ENCODE measurements at regions not wholly inside any gene's neighbourhood (a gene's known extent, or its start where the extent isn't known, plus 50 kb on each side); places are given as distances from the start of the nearest gene placed in this dataset.
A peak's percentile ranks its signal among the peaks of the same experiment; 100 is the strongest.
"Not testable (repeated sequence)": the region's sequence is repeated elsewhere in the genome, so short reads cannot be mapped to it uniquely, and the experiment has no call there.

DNA sequence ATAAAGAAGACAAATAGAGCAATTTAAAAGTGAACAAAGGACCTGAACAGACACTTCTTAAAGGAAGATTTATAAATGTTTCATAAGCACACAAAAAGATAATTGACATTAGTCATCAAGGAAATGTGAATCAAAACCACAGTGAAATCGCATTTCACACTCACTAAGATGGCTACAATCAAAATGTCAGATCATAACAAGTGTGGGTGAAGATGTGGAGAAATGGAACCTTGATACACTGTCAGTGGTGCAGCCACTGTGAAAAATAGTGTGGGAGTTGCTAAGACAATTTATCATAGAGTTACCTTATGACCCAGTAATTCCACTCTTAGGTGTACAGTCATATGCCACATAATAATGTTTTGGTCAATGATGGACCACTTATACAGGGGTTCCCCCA is 54.5 kb upstream of the HTR4 start:
- no peak for DNase-seq

DNA sequence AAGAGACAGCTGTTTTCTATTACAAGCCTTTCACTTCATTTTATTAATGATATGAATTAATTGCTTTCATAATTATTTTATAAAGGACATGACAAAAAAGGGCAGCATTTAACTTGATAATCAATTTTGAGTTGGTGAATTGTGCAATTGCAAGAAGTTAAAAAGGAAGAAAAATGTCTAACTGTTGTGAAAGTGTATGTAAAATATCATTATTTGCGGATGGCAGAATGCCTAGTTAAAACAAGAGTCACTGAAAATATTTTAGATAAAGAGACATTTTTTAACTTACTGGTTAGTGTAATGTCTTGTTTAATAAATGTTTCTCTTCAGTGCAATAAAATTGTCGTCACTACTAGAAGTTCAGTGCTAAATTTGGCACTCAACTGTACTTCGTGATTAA is 57.6 kb upstream of the HTR4 start:
- no peak for DNase-seq

DNA sequence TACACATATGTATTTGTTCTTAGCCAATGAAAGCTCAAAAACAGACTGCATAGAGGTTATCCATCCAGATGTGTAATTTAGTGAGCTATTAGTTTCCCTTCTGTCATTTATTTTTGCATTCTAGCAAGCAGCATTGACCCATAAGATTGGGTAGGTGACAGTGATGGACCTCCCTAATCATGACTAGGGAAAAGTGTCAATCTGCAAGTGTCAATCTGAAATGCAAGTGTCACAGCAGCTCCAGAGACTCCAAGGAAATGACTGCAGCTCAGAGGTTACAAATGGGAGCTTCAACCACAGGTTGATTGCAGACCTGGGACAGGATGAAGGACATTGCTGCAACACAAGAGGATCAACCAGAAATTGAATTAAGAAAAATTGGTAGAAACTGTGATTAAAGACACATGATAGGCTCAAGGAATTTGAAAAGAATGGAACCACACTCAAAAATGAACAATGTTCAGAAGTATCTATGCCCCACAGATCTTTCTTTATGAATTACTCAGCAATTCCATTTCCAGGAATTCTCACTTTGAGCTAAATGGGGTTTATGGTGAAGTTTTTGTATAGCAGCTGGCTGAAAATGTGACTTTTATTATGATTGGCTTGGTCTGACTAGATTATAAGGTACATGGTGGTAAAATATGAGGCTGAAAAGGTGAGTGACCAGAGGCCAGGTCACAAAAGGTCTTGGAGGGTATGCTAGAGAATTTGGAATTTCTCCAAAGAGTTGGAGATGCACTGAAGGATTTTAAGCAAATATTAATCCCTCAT is 59.6 kb upstream of the HTR4 start:
- no peak for DNase-seq

DNA sequence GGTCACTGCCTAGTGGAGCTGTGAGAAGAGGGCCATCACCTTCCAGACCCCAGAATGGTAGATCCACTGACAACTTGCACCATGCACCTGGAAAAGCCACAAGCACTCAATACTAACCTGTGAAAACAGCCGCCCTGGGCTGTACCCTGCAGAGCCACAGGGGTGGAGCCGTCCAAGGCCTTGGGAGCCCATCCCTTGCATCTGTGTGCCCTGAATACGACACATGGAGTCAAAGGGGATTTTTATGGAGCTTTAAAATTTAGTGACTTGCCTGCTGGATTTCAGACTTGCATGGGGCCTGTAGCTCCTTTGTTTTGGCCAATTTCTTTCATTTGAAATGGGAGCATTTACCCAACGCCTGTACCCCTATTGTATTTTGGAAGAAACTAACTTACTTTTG is 62.4 kb upstream of the HTR4 start:
- no peak for DNase-seq

DNA sequence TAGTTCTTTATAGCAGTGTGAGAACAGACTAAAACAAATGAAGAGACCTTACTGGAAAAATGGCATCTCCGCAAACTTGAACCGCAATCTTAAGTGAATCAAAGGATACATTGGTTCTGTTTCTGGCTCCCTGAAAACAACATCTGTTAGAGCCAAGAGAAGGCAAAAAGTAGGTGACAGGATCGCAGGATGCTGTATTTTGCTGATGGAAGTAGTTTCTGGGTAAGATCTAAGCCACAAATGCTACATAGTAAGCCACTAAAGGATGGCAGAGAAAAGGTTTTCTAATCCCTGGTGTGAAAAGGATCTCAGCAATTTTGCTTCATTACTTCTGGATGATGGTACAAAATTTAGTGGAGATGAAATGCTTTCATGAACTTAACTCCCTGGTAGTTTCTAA is 63.3 kb upstream of the HTR4 start:
- no peak for DNase-seq

DNA sequence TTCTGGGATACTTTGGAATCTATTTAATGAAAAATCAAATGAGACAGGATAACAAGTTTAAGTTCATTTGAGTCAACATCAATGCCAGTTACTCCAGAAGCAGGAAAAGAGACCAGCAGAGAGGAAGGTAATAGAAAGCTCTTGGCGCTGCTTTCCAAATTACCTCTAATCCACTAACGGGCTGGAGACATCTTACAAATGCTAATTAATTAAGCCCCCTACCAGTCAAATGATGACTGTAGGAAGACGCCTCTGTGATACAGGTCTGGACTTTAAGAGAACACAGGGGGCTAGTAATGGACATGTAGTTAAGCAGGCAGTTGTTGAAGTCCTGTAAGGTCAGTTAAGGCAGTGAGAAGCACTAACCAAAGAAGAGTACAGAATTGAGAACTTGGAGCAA is 65.3 kb upstream of the HTR4 start:
- DNase-seq = no peak

DNA sequence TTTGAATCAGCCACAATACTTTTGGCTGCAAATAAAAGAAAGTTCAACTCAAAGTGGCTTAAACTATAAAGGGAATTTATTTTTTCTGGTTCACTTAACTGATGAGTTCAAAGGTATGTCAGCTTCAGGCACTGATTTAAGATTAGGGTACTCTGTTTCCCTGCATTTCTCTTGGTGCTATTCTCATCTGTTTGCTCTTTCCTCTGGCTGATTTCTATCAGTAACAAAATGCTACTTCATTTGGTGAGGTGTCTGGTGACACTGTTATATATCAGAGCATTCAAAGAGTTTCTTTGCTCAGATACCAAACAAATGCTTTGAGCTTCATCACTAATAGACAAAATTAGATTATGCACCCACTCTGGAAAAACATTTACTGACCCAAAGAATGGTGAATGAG is 65.9 kb upstream of the HTR4 start:
- no peak for DNase-seq

DNA sequence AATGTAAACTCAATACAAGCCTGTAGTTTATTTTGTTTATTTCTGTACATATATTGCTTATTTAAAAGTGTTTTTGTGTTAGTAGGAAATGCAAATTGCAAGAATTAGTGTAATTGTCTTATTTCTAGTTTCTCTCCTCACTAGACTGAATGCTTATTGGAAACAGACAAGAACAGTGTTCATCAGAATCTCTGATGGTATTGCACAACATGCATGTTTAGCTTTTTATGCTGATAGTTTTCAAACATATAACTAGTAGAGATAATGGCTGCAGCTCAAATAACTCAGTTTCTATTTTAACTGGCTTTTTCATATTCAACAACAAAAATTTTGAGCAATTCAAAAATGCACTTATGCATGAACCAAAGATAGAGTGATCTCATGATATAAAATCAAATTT is 68.8 kb upstream of the HTR4 start:
- no peak for DNase-seq

DNA sequence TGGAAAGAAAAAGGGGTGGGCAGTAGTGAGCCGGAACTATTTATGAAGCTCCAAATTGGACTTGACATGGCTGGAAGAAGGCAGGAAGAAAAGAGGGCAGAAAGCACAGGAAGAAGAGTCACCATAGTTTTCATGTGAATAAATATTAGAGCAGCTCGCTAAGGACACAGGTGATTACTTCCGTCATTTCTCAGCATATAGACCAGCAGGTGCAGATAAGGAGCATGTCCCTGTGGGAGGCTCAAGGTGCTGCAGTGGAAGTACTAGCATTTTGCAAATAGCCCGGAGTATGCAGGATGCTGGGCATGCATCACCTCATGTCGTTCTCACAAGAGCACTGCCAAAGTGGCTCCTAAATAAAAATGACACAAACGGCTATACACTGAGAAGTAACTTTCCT is 71.3 kb upstream of the HTR4 start:
- DNase-seq = no peak

DNA sequence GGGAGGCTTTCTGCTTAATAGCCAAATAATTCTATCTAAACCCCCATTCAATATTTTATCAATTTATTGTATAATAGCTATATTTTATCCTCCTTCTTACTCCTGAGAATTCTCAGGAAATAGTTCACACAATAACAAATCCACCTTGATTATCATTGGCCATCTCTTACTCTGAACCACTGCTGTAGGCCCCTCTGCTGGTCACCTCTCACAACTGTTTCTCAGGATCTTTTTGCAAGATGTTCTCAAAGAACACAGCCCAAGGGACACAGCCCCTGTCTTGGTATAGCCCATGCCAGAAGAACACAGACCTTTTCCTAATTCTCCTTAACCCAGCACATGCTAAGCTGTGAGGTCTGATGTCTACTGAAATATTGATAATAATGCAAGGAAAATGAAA is 74.9 kb upstream of the HTR4 start:
- no peak for DNase-seq

DNA sequence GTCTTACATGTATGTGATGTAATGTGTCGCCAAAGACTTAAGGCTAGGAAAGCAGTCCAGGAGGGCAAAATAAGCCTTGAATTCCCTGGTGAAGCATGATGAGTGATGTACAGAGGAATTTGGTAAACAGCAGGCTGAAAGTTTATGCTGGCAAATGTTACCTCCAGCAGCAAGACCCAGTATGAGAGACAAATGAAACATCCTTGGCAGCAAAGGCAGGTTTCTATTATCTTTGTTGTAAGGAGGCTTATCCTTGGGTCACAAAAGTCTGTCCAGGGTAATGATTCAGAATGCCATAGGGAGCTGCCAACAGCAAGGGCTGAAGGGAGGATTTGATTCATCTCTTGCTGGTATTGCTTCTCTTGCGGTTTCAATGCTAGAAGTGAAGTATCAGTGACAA is 75.9 kb upstream of the HTR4 start:
- DNase-seq = no peak

DNA sequence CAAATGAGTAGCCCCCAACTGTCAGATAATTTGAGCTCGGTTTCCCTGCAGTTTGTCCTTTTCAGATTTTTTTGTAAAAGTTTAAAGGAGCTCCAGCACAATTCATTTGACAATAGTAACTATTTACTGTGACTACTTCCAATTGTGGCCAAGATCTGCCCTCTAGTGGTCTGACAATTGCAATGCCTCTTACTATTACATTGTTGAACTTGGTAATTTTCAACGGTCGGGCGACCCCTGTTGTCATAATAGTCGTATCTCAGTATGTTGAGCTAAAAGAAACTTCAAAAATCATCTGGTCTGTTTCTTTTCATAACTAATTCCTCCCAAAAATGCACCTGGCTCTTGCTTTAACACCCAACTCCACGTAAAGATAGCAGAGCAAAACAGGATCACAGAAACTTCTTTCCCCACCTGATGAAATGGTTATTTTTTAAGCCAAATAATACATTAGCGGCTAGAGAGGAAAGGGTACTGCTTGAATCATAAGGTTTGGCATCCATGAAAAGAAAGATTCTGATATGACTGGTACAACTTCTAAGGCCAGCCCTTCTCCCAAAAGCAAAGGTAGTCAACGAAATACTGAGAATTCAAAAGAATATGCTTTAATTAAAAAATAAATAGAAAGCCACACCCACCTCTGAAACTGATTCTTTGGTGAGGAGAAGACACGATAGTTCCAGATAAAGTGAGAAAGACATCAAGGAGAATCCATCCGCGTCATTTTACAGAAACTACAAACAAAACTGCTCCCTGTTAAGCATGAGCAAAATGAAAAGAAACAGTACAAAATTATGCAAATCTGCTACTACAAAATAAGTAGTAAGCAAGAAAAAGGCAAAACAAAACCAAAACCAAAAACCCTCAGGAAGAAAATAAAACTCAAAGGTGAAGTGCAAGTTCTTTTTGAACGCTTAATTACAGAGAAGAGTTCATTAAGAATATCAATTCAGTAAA is 76.9 kb upstream of the HTR4 start:
- peak; percentile 63 for DNase-seq

DNA sequence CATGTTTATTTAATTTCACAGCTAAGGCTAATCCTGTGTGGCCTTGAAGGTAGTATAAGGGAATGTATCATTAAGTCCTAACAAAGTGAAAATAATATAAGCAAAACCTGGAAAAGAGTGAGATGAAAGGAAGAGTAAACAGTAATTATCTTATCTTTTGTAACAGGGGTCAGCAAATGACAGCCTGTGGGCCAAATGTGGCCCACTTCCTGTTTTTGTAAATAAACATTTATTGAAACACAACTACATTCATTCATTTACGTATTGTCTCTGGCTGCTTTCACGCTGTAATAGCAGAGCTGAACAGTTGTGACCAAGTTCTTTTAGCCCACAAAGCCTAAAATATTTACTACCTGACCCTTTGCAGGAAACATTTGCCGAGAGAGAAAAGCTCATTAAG is 78.4 kb upstream of the HTR4 start:
- no peak for DNase-seq

DNA sequence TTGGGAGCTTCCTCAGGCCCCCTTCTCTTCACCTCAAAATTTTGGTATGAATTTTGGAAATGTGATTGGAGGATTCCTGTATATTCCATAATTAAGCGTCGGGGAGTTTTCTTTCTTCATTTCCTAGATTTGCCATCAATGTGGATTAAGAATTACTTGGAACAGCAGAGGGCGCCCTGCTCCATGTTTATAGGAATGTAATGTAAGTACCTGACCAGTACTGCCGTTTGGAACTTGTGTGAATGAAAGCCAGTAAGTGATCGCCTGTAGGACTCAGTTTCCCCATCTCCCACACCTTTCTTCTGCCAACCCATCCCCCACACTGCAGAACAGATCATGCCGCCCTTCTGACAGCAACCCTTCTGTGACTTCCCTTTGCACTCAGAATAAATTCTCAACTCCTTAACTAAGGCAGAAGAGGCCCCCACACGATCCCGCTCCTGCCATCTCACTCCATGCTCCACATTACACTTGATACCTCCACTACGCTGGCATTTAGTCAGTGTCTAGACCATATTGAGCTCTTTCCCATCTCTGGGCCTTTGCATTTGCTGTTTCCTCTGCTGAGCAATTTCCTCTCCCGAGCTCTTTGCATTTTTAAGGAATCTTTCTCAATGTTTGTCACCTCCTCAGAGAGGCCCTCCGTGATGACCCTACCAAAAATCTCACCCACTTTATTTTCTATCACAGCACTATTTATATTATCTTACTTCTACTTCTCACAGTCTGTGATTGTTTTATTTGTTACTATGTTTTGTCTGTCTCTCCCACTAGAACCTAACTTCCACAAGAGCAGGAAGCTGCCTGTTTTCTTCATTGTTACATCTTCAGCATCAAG is 79.5 kb upstream of the HTR4 start:
- DNase-seq = peak; percentile 66

DNA sequence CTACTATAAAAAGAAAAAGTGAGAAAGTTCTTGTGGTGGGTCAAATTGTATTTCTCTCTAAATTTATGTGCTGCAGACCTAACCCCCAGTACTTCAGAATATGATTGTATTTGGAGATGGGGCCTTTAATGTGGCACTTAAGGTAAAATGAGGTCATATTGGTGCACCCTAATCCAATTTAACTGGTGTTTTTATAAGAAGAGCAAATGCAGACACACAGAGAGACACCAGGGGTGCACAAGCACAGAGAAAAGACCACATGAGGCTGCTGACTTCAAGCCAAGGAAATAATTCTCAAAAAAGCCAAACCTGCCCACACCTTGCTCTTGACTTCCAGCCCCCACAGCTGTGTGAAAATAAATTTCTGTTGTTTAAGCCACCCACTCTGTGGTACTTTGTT is 80.2 kb upstream of the HTR4 start:
- DNase-seq = no peak

DNA sequence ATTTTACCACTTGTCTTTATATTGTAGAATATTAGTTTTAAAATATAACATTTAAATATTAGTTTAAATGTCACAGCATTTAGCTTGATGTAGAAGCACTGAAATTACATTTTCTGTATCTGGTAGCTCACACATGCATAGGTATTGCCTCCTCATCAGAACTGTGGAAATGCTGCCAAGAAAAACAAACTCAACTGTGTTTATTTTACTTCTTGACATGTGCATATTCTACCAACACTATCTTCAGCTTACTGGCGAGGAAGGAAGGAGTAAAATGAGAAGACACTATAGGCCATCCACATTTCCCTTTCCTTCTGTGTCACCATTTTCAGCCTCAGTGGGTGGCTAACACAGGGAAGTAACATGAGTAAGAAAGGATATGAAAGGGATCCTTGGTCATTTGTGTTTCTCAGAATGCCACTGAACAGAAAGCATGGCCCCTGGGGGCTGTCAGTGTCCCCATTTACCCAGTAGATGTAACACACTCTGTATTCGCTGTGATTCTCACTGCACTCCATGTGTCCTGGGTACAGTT is 81.0 kb upstream of the HTR4 start:
- DNase-seq = no peak

DNA sequence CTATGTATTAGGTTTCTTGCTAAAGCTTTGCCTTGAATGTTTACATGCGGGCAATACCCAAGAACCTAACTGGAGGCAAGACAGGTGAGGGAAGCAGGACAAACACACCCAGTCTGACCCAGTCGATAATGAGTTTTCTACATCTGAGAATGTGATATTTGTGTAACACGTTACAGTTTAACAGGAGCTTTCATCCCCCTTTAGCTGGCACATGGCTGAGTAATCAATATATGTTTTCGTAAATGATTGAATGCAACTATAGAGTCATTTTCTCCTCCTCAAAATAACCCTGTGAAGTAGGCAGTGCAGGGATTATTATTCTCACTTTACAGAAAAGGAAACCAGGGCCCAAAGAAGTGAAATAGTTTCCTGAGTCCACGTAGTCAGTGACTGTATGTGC is 84.7 kb upstream of the HTR4 start:
- no peak for DNase-seq

DNA sequence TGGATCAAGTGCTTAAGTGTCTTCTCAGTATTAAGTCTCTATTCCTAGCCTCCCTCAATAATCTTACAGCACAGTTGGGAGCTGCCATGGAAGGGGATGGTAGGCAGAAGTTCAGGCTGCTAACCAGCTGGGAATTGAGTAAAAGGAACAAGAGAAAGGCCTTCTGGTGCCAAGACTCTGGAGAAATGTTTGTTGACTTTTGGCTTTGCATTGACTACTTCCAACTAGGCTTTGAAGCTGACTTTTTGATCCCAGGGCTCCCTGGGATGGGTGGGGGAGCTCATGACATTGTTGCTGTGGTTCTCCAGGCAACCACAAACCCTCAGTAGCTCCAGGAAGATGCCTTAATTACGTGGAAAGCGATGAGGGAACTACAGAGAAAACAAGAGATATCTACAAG is 85.2 kb upstream of the HTR4 start:
- DNase-seq = no peak

DNA sequence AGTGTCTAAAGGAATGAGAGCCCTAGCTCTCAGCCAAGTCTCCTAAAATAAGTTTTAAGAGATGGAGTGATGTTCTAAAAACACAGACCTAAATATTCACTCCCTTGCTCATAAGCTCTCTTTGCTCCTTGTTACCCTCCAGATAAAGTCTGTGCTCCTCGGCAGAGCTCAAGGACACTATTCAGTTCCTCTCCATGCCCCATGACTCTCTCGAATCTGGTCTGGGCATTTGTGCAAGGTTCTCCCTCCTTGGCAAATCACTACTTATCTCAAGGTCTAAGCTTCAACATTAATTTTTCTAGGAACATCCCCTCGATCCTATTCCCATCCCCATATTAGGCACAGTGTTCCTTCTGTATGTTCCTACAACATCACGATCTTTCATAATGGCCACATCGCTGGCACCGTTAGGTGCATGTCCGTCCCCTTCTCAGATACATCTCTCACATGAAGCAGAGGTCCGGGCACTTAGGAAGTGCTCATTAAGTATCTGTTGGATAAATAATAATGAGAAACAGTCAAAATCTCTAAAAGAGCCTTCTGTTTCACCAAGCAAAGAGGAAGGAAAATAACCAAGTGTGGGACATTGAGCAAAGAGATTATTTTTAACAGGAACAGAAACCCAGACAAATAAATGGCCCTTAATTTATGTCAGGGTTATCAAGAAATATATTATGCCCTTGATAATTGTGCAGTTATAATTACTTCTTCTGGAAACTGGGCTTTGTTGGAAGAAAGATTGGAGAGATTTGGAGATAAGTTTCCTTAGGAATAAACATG is 85.9 kb upstream of the HTR4 start:
- no peak for DNase-seq

DNA sequence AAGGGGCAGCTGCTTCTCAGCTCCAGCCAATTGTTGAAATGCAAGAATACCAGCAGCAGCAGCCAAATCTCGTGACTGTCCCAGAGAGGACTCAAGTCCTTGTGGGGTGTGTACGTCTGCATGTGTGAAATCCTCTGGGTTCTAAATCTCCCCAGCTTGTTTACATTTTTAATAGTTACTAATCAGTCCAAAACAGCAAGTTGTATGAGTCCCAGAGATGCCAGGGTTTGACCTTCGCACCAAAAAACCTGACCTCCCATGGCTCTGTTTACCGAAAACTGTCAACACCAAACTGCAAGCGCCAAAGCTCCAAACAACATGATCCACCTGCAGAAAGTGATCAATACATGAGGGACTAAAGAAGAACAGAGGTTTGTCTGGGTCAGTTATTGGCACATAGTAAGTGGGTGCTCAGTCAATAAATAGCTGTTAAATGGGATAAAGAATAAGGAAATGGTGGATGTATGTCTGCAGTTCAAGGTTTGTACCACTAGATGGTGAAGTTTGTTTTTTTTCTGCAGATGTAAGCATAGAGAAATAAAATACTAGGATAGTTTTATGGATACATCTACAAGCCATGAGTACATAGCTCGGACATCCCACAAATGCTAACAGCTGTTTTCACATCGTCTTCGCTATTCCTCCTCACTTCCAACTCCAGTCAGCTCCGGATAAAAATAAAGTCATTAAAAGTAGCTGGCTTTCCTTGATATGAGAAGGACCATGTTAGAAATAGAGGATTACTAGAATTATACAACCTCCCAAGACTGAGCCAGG is 85.3 kb upstream of the ADRB2 start:
- DNase-seq = no peak

DNA sequence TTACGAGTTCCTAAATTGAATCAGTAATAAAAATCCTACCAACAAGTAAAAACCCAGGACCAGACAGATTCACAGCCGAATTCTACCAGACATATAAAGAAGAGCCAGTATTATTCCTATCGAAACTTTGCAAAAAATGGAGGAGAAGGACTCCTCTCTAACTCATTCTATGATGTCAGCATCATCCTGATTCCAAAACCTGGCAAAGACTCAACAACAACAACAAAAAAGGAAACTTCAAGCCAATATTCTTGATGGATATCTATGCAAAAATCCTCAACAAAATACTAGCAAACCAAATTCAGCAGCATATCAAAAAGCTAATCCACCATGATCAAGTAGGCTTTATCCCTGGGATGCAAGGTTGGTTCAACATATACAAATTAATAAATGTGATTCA is 84.6 kb upstream of the ADRB2 start:
- DNase-seq = not testable (repeated sequence)
